ENCODE measurements at regions not wholly inside any gene's neighbourhood (a gene's known extent, or its start where the extent isn't known, plus 50 kb on each side); places are given as distances from the start of the nearest gene placed in this dataset.

GRCh38 chr5:54653956-54654614 is 136.5 kb downstream of the SNX18 start:
- Histone ChIP-seq H3K27ac (no peak overlapping the region), H3K27me3 (no peaks in the 10 kb centered on the region), H3K9me3 (ENCODE audit: low read depth) (no peaks in the 10 kb centered on the region), H3K4me3 (no peak overlapping the region), H3K4me1 (ENCODE audit: low read depth) (peaks cover 3% of the 10 kb centered on the region), H3K36me3 (no peaks in the 10 kb centered on the region)
- no peak for DNase-seq (ENCODE audit: low read depth in 1 of 2, low spot score in 1 of 2)
- no peak for TF ChIP-seq CTCF (IDR thresholded peaks at IDR 0.05; ENCODE audit: low read depth, low read length)

- Histone ChIP-seq H3K9me3 (ENCODE audit: low read depth) (no peaks in the 10 kb centered on the region), H3K4me3 (no peak overlapping the region), H3K27ac (no peak overlapping the region), H3K27me3 (no peaks in the 10 kb centered on the region), H3K4me1 (ENCODE audit: low read depth) (peaks cover 10% of the 10 kb centered on the region), H3K36me3 (no peaks in the 10 kb centered on the region)
- no peak for TF ChIP-seq CTCF (IDR thresholded peaks at IDR 0.05; ENCODE audit: low read depth, low read length)
- peak; percentile 32 to 73 for DNase-seq (ENCODE audit: low read depth in 1 of 2, low spot score in 1 of 2)
Measured at GRCh38 chr5:54651482-54652076, 134.0 kb downstream of the SNX18 start.

- Histone ChIP-seq H3K9me3 (ENCODE audit: low read depth) (no peaks in the 10 kb centered on the region), H3K27ac (peak overlapping the region; percentile 18), H3K27me3 (no peaks in the 10 kb centered on the region), H3K36me3 (no peaks in the 10 kb centered on the region), H3K4me3 (no peak overlapping the region), H3K4me1 (ENCODE audit: low read depth) (peaks cover 17% of the 10 kb centered on the region)
- DNase-seq (ENCODE audit: low read depth in 1 of 2, low spot score in 1 of 2) = no peak
- no peak for TF ChIP-seq CTCF (IDR thresholded peaks at IDR 0.05; ENCODE audit: low read depth, low read length)
Measured at GRCh38 chr5:54649041-54649504, 131.5 kb downstream of the SNX18 start.

DNA sequence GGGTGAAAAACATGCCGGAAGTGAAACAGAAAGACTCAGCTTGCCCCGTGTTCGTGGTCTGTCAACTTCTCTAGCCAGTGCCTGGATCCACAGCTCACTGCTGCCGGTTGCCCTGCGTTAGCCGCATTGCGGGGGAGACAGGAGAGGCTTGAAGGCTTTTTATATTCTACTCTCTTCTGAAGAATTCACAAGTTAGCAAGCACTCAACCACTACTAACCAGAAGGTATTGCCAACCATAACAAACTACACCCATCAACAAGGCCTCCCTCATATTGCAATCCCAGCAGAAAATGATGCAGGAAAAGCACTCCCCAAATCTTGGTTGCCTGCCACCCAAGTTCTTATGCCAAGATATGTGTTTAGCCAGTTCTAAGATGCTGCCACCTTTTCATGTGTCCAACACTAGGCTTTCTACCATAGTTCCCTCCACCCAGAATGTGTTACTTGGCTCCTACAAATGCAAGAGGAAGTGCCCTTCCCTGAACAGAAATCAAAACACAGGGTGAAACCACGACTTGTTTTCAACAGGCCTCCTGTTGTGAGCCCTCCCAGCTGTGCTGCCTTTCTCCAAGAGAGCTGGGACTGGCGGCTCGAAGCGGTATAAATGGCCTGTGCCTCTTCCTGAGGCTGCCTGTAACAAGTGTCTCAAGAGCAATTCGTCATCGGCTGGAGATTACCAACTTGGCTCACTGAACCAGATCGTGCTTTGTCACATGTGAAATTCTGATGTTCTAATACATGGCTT is 129.0 kb downstream of the SNX18 start:
- Histone ChIP-seq H3K4me1 (ENCODE audit: low read depth) (peaks cover 14% of the 10 kb centered on the region), H3K9me3 (ENCODE audit: low read depth) (no peaks in the 10 kb centered on the region), H3K4me3 (no peak overlapping the region), H3K36me3 (no peaks in the 10 kb centered on the region), H3K27me3 (no peaks in the 10 kb centered on the region), H3K27ac (peak overlapping the region; percentile 61)
- no peak for TF ChIP-seq CTCF (IDR thresholded peaks at IDR 0.05; ENCODE audit: low read depth, low read length)
- peak; percentile 88 to 94 for DNase-seq (ENCODE audit: low read depth in 1 of 2, low spot score in 1 of 2)

GRCh38 chr5:54645882-54646355 is 128.4 kb downstream of the SNX18 start:
- H3K27ac ChIP-seq = peak overlapping the region; percentile 61

More at GRCh38 chr5:54645882-54646355, 128.4 kb downstream of the SNX18 start:
- Histone ChIP-seq H3K4me1 (ENCODE audit: low read depth) (peaks cover 14% of the 10 kb centered on the region), H3K36me3 (no peaks in the 10 kb centered on the region), H3K27me3 (no peaks in the 10 kb centered on the region), H3K9me3 (ENCODE audit: low read depth) (no peaks in the 10 kb centered on the region), H3K4me3 (no peak overlapping the region)
- no peak for TF ChIP-seq CTCF (IDR thresholded peaks at IDR 0.05; ENCODE audit: low read depth, low read length)
- peak in 1 of 2 donors; percentile 67 for DNase-seq (ENCODE audit: low read depth in 1 of 2, low spot score in 1 of 2)

All from cardiac muscle cell (in vitro differentiated cells and primary cell).